NB4 (cell line): ENCODE measurements at regions not wholly inside any gene's neighbourhood (a gene's known extent, or its start where the extent isn't known, plus 50 kb on each side); places are given as distances from the start of the nearest gene placed in this dataset.

ENCODE experiments used
- CTCF ChIP-seq: IDR thresholded peaks from one replicate; pipeline ENCODE4 v1.5.1; 2012; ENCODE audit warnings: low read depth, low read length
- MYC ChIP-seq: IDR thresholded peaks from 2 replicates; pipeline ENCODE4 v1.6.1; 2011; ENCODE audit warnings: low read depth, low read length
- POLR2A ChIP-seq: IDR thresholded peaks from 2 replicates; pipeline ENCODE4 v1.6.1; 2011; ENCODE audit warnings: mild to moderate bottlenecking; ENCODE audit not compliant: insufficient read length; ENCODE audit errors: extremely low read depth

- no peak for TF ChIP-seq CTCF
- no peak for TF ChIP-seq POLR2A
- no peak for TF ChIP-seq MYC
These were observed 134.8 kb downstream of the NAP1L3 start for GRCh38 chrX:93538575-93538974.
